ENCODE measurements at regions not wholly inside any gene's neighbourhood (a gene's known extent, or its start where the extent isn't known, plus 50 kb on each side); places are given as distances from the start of the nearest gene placed in this dataset.

DNA sequence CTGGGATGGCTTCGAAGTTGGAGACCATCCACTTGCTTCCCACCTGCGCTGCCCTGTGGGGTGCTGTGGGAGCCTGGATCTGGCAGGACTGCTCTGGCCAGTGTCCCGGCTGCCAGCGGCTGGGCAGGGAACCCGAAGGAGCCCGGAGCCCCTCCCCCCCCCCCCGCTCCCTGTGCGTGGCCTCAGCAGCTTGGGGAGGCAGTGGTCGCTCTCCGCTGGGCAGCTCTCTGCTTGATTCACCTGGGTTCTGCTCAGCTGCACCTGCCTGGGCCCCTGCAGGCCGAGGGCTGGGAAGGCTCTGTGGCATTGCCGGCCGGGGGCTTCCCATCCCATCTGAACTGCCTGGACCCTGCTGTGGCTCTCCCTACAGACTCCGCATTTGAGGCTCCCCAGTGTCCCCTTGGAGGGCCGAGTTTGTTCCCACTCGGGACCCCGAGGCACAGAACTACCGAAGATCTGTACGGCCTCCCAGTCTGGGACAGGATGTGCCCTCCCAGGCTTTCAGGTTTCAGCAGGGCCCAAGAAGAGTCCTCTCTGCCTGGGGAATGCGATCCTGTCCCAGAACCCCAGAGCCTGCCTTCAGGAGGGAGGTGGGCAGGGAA, 525.1 kb downstream of the TCERG1L start:
- Mint-ChIP-seq H3K4me3 (no peak overlapping the region), H3K27ac (no peak overlapping the region), H3K9me3 (no peaks in the 10 kb centered on the region), H3K27me3 (no peaks in the 10 kb centered on the region), H3K36me3 (no peaks in the 10 kb centered on the region), H3K4me1 (ENCODE audit: low read depth) (no peaks in the 10 kb centered on the region)
- ChIA-PET CTCF (no interaction called here), POLR2A (no interaction called here)
- no peak for DNase-seq
- intact Hi-C loops (cut with micrococcal nuclease): no loop called here

DNA sequence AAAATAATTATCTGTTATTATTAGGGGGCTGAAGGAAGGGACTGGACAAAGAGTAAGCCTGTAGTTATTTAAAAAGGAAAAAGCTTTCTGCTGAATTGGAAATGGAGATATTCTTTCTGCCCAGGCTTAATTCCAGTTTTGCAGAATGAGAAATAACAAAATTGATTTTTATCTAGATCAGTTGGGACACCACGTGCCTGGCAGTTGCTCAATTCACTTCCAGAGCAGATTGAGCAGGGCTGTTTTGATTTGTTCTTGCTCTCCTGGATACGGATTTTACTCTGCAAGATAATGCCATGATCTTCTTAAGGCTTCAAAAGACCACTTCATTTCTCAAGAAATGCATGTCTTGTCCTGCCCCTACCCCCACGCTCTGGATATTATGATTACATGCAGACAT, 524.3 kb downstream of the TCERG1L start:
- CTCF ChIA-PET: no interaction called here
- intact Hi-C loops (cut with micrococcal nuclease): no loop called here
- Mint-ChIP-seq H3K36me3 (no peaks in the 10 kb centered on the region), H3K9me3 (no peaks in the 10 kb centered on the region), H3K27me3 (no peaks in the 10 kb centered on the region), H3K4me1 (ENCODE audit: low read depth) (no peaks in the 10 kb centered on the region), H3K4me3 (no peak overlapping the region), H3K27ac (no peak overlapping the region)
- POLR2A ChIA-PET: no interaction called here
- DNase-seq: no peak

DNA sequence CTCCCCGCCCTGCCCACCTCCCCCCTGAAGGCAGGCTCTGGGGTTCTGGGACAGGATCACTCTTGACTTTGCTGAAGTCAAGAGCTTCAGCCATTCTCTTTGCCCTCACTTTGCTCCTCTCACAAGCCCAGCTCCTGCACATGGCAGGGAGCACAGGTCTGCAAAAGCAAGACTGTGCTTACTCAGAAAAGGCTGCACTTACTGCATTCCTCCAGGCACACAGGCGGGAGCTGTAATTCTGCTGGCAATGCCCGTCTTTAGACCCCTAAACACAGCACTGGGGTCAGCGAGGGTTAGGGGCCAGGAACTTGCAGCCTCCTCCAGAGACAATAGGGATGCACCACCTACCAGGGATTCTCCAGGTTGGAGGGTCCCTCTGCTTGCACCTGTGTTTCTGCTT, 523.7 kb downstream of the TCERG1L start:
- Mint-ChIP-seq H3K4me3 (no peak overlapping the region), H3K27me3 (no peaks in the 10 kb centered on the region), H3K36me3 (no peaks in the 10 kb centered on the region), H3K9me3 (no peaks in the 10 kb centered on the region), H3K4me1 (ENCODE audit: low read depth) (no peaks in the 10 kb centered on the region), H3K27ac (no peak overlapping the region)
- POLR2A ChIA-PET: no interaction called here
- no peak for DNase-seq
- CTCF ChIA-PET: no interaction called here
- intact Hi-C loops (cut with micrococcal nuclease): no loop called here

DNA sequence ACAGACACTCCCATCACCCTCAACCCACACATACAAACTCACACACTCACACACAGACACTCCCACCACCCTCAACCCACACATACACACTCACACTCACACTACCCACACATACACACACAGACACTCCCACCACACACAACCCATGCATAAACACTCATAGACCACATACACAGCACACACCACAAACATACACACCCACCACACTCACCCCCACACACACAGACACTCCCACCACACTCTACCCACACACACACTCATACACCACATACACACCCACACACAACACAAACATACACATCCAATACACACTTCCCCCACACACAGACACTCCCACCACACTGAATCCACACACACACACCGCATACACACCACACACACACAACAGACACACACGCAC, 521.2 kb downstream of the TCERG1L start:
- Mint-ChIP-seq H3K9me3 (no peaks in the 10 kb centered on the region), H3K27ac (no peak overlapping the region), H3K27me3 (no peaks in the 10 kb centered on the region), H3K36me3 (no peaks in the 10 kb centered on the region), H3K4me1 (ENCODE audit: low read depth) (no peaks in the 10 kb centered on the region), H3K4me3 (no peak overlapping the region)
- POLR2A ChIA-PET: no interaction called here
- DNase-seq: no peak
- intact Hi-C loops (cut with micrococcal nuclease): no loop called here
- CTCF ChIA-PET: no interaction called here

DNA sequence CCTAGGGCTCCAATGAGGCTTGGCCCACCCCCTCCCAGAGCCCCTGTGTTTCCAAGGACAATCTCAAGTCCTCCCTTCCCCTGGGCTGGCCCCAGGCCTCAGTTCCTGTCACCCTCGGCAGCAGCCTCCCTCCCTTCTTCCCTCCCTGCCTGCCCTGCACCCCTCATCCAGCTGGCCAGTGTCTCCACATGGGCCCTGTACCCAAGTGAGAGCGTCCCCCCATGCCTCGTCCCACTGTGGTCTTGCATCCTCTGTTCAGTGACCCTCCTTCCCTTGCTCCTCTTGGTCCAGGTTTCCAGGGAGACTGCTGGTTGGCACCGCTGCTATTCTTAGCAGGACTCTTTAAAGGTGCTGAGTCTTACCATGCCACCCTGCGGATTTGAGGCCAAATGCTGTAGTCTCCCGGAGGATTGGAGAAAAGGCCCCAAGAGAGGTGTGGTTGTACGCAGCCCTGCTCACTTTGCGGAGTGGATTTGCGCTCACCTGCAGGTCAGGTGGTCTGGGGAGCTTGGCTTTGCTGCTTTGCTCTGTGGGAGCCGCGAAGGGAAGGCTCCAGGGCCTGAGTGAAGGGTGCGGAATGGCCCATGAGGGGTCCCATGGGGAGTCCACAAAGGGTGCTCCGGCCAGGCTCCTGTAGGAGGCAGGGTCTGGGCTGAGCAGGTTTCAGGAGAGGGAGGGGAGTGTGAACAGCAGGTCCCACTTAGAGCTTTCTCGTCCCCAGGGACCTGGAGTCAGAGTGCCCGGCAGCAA, 519.2 kb downstream of the TCERG1L start:
- no peaks in the 10 kb centered on the region for H3K9me3 Mint-ChIP-seq
- ChIA-PET CTCF (no interaction called here), POLR2A (no interaction called here)
- intact Hi-C loops (cut with micrococcal nuclease): no loop called here
- no peaks in the 10 kb centered on the region for H3K27me3 Mint-ChIP-seq
- H3K36me3 Mint-ChIP-seq: no peaks in the 10 kb centered on the region
- no peak overlapping the region for H3K4me3 Mint-ChIP-seq
- H3K27ac Mint-ChIP-seq: no peak overlapping the region
- H3K4me1 Mint-ChIP-seq (ENCODE audit: low read depth): no peaks in the 10 kb centered on the region
- DNase-seq: no peak

DNA sequence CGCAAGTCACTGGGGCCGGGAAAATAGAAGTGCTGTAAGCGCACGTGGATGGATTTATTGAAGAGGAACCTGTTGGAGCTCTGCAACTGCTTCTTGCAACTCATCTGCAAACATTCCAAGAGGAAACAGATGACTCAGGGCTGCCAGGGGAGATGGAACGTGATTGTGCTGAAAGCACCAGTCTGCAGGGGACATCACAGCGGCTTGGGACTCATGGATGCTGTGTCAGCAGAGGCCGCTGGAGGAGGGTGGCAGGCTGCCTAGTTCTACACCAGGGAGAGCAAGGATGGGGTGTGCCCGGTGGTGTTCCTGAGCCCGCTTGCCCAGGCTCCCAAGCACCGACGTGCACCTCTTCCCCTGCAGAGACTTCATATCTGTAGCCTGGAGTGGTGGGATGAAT, 515.7 kb downstream of the TCERG1L start:
- CTCF ChIA-PET: no interaction called here
- Mint-ChIP-seq H3K4me3 (no peak overlapping the region), H3K27ac (no peak overlapping the region), H3K4me1 (ENCODE audit: low read depth) (no peaks in the 10 kb centered on the region), H3K27me3 (no peaks in the 10 kb centered on the region), H3K9me3 (no peaks in the 10 kb centered on the region), H3K36me3 (no peaks in the 10 kb centered on the region)
- POLR2A ChIA-PET: no interaction called here
- intact Hi-C loops (cut with micrococcal nuclease): no loop called here
- no peak for DNase-seq

DNA sequence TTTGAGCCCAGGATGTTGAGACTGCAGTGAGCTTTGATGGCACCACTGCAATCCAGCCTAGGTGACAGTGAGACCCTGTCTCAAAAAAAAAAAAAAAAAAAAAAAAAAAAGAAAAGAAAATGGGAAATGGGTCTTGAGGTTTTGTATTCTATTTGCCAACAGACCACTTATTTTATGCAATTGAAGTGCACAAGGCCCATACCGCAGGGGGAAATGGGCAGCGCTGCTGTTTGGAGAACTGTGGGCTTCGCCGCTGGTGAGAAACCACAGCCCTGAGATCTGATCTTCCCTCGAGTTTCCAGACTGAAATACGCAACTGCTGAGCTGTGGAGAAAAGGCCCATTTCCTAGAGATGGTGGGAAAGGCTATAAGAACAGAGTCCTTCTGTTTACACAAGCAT, 512.0 kb downstream of the TCERG1L start:
- Mint-ChIP-seq H3K4me1 (ENCODE audit: low read depth) (no peaks in the 10 kb centered on the region), H3K4me3 (no peak overlapping the region), H3K36me3 (no peaks in the 10 kb centered on the region), H3K27me3 (no peaks in the 10 kb centered on the region), H3K27ac (no peak overlapping the region), H3K9me3 (no peaks in the 10 kb centered on the region)
- intact Hi-C loops (cut with micrococcal nuclease): no loop called here
- no peak for DNase-seq
- ChIA-PET CTCF (no interaction called here), POLR2A (no interaction called here)

DNA sequence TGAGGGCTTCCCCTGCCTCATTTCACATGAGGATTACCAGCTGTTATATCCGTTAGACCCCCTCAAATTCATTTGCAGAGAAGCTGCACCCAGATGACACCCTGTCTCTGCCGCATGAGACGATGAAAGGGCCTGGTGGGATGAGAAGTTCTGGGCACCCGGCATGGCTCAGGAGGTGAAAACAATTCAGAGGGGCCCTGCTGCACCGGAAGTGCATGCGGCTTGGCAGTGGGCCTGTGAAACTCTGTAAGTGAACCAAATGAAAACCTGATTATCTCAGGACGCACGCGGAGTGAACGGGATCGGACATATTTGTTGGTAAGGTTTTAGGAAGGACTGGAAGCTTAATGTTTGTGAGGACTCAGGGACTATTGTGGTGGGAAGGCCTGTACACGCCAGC, 511.2 kb downstream of the TCERG1L start:
- H3K36me3 Mint-ChIP-seq: no peaks in the 10 kb centered on the region
- no peak for DNase-seq
- no peaks in the 10 kb centered on the region for H3K4me1 Mint-ChIP-seq (ENCODE audit: low read depth)
- H3K27me3 Mint-ChIP-seq: no peaks in the 10 kb centered on the region
- CTCF ChIA-PET: no interaction called here
- no peak overlapping the region for H3K27ac Mint-ChIP-seq
- no peak overlapping the region for H3K4me3 Mint-ChIP-seq
- intact Hi-C loops (cut with micrococcal nuclease): no loop called here
- POLR2A ChIA-PET: interaction anchor here (0.7 kb wide), 1 partner anchor 213 kb away, joined by 6 read pairs; no protein-coding TSS in a partner anchor
- H3K9me3 Mint-ChIP-seq: no peaks in the 10 kb centered on the region

DNA sequence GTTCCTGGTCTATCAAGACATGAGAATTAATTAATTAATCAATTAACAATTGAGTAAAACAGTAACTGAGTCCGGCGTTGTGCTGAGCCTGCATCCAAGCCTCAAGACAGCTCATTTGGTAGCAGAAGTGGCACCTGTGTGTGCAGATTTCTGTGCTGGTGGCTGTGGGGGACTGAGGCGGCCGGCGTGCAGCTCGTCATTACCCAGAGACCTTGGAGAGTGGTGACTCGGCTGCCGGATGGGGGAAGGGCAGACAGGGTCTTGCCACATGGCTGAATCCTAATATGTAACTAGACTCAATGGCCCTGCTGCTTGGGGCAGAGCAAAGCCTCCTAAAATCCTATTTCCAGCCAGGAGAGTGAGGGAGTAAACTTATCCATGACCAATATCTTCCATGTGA, 510.2 kb downstream of the TCERG1L start:
- intact Hi-C loops (cut with micrococcal nuclease): no loop called here
- ChIA-PET CTCF (no interaction called here), POLR2A (no interaction called here)
- H3K9me3 Mint-ChIP-seq: no peaks in the 10 kb centered on the region
- H3K27me3 Mint-ChIP-seq: no peaks in the 10 kb centered on the region
- H3K4me1 Mint-ChIP-seq (ENCODE audit: low read depth): no peaks in the 10 kb centered on the region
- no peak overlapping the region for H3K4me3 Mint-ChIP-seq
- H3K36me3 Mint-ChIP-seq: no peaks in the 10 kb centered on the region
- no peak for DNase-seq
- H3K27ac Mint-ChIP-seq: no peak overlapping the region

DNA sequence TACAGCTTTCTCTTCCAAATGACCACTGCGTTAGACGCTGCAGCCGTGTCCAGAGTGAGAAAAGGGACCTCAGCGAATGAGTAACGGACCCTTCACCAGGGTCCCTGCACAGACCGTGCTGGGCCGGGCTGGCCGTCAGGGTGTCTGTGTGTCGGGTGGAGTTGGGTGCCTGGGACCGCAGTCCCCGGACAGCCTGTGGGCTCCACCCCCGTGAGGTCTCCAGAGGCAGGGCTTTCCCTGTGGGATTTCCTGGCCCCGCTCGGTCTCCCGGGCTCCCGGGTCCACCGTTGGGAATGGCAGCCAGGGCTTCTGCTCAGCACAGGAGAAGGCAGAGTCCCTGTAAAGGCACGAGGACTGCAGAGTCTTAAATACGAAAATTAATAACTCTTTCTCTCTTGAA, 509.7 kb downstream of the TCERG1L start:
- ChIA-PET CTCF (no interaction called here), POLR2A (no interaction called here)
- Mint-ChIP-seq H3K27me3 (no peaks in the 10 kb centered on the region), H3K27ac (no peak overlapping the region), H3K9me3 (no peaks in the 10 kb centered on the region), H3K4me3 (no peak overlapping the region), H3K4me1 (ENCODE audit: low read depth) (no peaks in the 10 kb centered on the region), H3K36me3 (no peaks in the 10 kb centered on the region)
- intact Hi-C loops (cut with micrococcal nuclease): no loop called here
- DNase-seq: no peak

DNA sequence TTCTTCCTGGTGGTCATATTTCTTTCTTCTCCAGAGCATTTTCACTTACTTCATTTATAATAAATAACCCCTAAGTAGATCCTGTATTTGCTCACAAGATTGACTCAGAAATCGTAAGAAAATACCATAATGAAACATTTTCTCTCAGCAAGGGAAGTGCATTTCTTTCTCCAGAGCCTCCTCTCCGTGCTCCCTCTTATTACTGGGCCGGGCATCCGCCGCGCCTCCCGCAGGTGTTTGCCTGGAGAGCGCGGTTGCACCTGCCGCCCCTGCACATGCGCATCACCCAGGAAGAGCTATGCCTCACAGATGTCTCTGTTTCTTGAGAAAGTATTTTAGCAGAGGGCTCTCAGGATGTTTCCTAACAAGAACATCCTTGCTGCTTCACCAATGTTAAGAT, 509.2 kb downstream of the TCERG1L start:
- H3K27ac Mint-ChIP-seq: no peak overlapping the region
- intact Hi-C loops (cut with micrococcal nuclease): no loop called here
- no peak for DNase-seq
- H3K4me1 Mint-ChIP-seq (ENCODE audit: low read depth): no peaks in the 10 kb centered on the region
- no peaks in the 10 kb centered on the region for H3K27me3 Mint-ChIP-seq
- H3K36me3 Mint-ChIP-seq: no peaks in the 10 kb centered on the region
- POLR2A ChIA-PET: no interaction called here
- no peak overlapping the region for H3K4me3 Mint-ChIP-seq
- H3K9me3 Mint-ChIP-seq: no peaks in the 10 kb centered on the region
- CTCF ChIA-PET: no interaction called here

DNA sequence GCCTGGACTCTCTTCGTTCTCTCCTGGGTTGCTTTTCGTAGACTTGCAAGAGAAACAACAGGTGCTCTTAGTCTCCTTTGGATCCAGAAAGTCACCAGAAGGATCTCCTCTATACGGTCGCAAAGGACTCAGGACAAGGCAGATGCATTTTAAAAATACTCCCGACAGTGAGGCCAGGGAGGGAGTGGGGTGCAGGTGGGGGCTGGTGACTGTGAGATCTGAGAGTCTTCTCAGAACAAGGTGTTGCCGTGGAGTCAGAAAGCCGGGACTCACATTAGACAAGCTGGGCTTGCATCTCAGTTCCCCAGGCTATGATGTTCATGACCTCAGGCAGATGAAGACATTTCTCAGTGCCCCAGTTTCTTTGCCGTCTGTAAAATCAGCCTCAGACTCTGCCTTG, 507.2 kb downstream of the TCERG1L start:
- CTCF ChIA-PET: no interaction called here
- Mint-ChIP-seq H3K27me3 (no peaks in the 10 kb centered on the region), H3K9me3 (no peaks in the 10 kb centered on the region), H3K4me1 (ENCODE audit: low read depth) (no peaks in the 10 kb centered on the region), H3K4me3 (no peak overlapping the region), H3K36me3 (no peaks in the 10 kb centered on the region), H3K27ac (no peak overlapping the region)
- POLR2A ChIA-PET: no interaction called here
- intact Hi-C loops (cut with micrococcal nuclease): no loop called here
- no peak for DNase-seq

DNA sequence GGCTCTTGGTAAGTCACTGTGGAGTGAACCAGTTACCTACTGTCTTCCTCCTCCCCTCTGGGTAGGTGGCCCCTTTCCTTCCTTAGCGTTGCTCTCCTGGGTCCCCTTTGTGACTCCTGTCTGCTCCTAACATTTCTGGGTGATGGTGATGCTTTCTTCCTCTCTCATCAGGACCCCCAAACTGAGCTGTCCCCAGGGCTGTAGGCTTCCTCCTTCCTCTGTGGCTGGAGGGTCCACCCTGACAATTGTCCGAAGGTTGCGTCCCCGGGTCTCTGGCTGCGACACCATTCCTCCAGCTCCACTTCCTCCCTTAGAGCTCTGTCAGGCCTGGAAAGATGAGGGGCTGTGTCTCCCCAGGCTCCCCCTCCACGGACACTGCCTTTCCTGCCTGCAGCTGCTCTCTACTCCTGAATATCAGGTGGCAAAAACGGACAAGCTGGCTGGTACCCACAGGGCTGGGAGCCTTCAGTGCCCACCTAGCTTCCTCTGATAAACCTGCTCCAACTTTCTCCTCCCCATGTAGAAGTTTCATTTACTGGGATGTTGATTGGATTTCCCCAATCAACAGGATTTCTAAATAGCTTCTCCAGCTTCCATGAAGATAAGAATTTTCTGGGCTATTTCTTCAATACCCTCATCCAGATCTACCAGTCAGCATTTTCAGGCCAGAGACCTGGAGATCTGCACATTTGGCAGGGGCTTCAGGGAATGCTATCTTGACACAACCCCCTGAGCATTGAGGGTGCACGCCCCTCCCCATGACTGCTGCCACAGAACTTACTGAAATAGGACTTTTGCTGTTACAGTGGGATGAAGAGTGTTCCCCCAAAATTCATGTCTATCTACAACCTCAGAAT, 506.5 kb downstream of the TCERG1L start:
- Mint-ChIP-seq H3K9me3 (no peaks in the 10 kb centered on the region), H3K36me3 (no peaks in the 10 kb centered on the region), H3K27me3 (no peaks in the 10 kb centered on the region), H3K4me3 (no peak overlapping the region), H3K4me1 (ENCODE audit: low read depth) (no peaks in the 10 kb centered on the region), H3K27ac (no peak overlapping the region)
- intact Hi-C loops (cut with micrococcal nuclease): no loop called here
- ChIA-PET POLR2A (interaction anchor here (0.6 kb wide), 1 partner anchor 106 kb away, joined by 3 read pairs; no protein-coding TSS in a partner anchor), CTCF (no interaction called here)
- no peak for DNase-seq
